ENCODE measurements at regions not wholly inside any gene's neighbourhood (a gene's known extent, or its start where the extent isn't known, plus 50 kb on each side); places are given as distances from the start of the nearest gene placed in this dataset.

DNA sequence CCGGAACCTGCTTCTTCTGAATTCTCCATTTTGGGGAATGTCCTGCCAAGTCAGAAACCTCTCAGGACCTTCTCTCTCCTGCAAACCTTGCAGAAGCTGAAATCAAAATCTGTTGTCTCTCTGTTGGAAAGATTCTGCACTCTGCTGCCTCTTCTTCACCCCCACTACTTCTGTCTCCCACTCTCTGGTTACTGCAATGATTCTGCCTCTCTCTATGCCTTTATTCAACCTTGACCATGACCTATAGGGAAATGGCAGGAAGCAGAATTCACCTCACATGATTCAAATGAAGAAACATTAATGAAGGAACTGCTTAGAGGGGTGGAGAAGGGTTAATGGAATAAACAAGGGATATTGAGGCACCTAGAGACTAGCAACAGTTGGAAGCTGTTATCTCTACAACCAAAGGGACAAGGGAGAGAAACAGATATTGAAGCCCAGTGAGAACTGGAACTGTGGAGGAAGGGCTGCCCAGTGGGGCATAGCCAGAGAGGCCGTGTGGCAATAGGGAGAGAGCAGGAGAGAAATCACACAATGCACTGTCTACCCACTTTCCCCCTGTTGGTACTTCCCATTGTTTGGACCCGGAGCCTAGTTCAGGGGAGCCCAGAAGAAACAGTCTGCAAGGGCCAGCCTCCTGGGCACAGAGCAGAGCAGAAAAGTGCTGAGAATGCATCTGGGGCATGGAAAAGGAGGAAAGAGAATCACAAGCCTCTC is 76.1 kb upstream of the JUN start:
- H3K27ac ChIP-seq, result no peak overlapping the region
- TF ChIP-seq, protein P1, sequence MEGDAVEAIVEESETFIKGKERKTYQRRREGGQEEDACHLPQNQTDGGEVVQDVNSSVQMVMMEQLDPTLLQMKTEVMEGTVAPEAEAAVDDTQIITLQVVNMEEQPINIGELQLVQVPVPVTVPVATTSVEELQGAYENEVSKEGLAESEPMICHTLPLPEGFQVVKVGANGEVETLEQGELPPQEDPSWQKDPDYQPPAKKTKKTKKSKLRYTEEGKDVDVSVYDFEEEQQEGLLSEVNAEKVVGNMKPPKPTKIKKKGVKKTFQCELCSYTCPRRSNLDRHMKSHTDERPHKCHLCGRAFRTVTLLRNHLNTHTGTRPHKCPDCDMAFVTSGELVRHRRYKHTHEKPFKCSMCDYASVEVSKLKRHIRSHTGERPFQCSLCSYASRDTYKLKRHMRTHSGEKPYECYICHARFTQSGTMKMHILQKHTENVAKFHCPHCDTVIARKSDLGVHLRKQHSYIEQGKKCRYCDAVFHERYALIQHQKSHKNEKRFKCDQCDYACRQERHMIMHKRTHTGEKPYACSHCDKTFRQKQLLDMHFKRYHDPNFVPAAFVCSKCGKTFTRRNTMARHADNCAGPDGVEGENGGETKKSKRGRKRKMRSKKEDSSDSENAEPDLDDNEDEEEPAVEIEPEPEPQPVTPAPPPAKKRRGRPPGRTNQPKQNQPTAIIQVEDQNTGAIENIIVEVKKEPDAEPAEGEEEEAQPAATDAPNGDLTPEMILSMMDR (IDR thresholded peaks at IDR 0.05 in 8 of 11, conservative IDR thresholded peaks at IDR 0.05 in 3 of 11), result no peak
- TF ChIP-seq POLR2A (IDR thresholded peaks at IDR 0.05), result no peak
- no peak for TF ChIP-seq POLR2AphosphoS5 (IDR thresholded peaks at IDR 0.05)
- no peaks in the 10 kb centered on the region for H3K9me3 ChIP-seq
- WGBS, 5 donors, result 79 to 92% (median 86%) methylated on average over 3 of the region's 3 CpGs
- H3K4me3 ChIP-seq, result no peak overlapping the region
- peaks cover 0 to 19% (median 8%) of the 10 kb centered on the region in 6 donors for H3K4me1 ChIP-seq
- no peak for DNase-seq
- no peaks in the 10 kb centered on the region for H3K27me3 ChIP-seq (replicated peaks in 1 of 7)
- no peaks in the 10 kb centered on the region for H3K36me3 ChIP-seq
- intact Hi-C loops (cut with DNase I; ENCODE audit: low total_unique reads), result no loop called here

DNA sequence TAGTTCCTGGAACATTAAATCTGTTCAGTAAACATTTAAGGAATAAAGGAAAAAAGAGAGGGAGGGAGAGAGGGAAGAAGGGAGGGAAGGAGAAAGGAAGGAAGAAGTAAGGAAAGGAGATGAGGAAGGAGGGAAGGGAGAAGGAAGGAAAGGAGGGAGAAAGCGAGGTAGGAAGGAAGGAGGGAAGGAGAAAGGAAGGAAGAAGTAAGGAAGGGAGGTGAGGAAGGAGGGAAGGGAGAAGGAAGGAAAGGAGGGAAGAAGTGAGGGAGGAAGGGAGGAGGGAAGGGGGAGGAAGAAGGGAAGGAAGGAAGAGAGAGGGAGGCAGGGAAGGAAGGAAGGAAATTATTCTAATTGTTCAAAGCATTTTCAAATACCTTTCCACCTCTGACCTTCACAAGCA is 77.2 kb upstream of the JUN start:
- no peak overlapping the region for H3K4me3 ChIP-seq
- TF ChIP-seq POLR2A (IDR thresholded peaks at IDR 0.05), result no peak
- TF ChIP-seq, protein P1 (IDR thresholded peaks at IDR 0.05 in 8 of 11, conservative IDR thresholded peaks at IDR 0.05 in 3 of 11), result no peak
- no peak for TF ChIP-seq POLR2AphosphoS5 (IDR thresholded peaks at IDR 0.05)
- H3K4me1 ChIP-seq, result peaks cover 0 to 15% (median 3%) of the 10 kb centered on the region in 6 donors
- intact Hi-C loops (cut with DNase I; ENCODE audit: low total_unique reads), result no loop called here
- WGBS, 5 donors, result 55 to 77% (median 69%) methylated on average over 1 of the region's 1 CpG
- no peaks in the 10 kb centered on the region for H3K27me3 ChIP-seq (replicated peaks in 1 of 7)
- no peak for DNase-seq
- H3K36me3 ChIP-seq, result no peaks in the 10 kb centered on the region
- no peak overlapping the region for H3K27ac ChIP-seq
- H3K9me3 ChIP-seq, result no peaks in the 10 kb centered on the region

GRCh38 chr1:58861506-58861905 is 77.7 kb upstream of the JUN start:
- Histone ChIP-seq H3K4me1 (peaks cover 0 to 15% (median 3%) of the 10 kb centered on the region in 6 donors), H3K27ac (no peak overlapping the region), H3K9me3 (no peaks in the 10 kb centered on the region), H3K4me3 (no peak overlapping the region), H3K27me3 (replicated peaks in 1 of 7) (no peaks in the 10 kb centered on the region), H3K36me3 (no peaks in the 10 kb centered on the region)
- intact Hi-C loops (cut with DNase I; ENCODE audit: low total_unique reads), result no loop called here
- DNase-seq, result no peak
- TF ChIP-seq, protein P1 (IDR thresholded peaks at IDR 0.05 in 8 of 11, conservative IDR thresholded peaks at IDR 0.05 in 3 of 11), result no peak
- TF ChIP-seq POLR2AphosphoS5 (IDR thresholded peaks at IDR 0.05), result no peak
- TF ChIP-seq POLR2A (IDR thresholded peaks at IDR 0.05), result no peak

- no peak for DNase-seq
- intact Hi-C loops (cut with DNase I; ENCODE audit: low total_unique reads), result no loop called here
- no peak overlapping the region for H3K27ac ChIP-seq
- H3K4me3 ChIP-seq, result no peak overlapping the region
- 90 to 100% (median 96%) methylated on average over 1 of the region's 1 CpG for WGBS, 5 donors
- TF ChIP-seq POLR2AphosphoS5 (IDR thresholded peaks at IDR 0.05) (no peak), POLR2A (IDR thresholded peaks at IDR 0.05) (no peak)
- TF ChIP-seq, protein P1 (IDR thresholded peaks at IDR 0.05 in 8 of 11, conservative IDR thresholded peaks at IDR 0.05 in 3 of 11), result no peak
- H3K36me3 ChIP-seq, result no peaks in the 10 kb centered on the region
- no peaks in the 10 kb centered on the region for H3K27me3 ChIP-seq (replicated peaks in 1 of 7)
- H3K4me1 ChIP-seq, result peaks cover 0 to 11% (median 3%) of the 10 kb centered on the region in 6 donors
- no peaks in the 10 kb centered on the region for H3K9me3 ChIP-seq
These were observed 79.0 kb upstream of the JUN start for GRCh38 chr1:58862728-58863385.

All from spleen (tissue), 11 donors.